CD14-positive monocyte (primary cell): ENCODE measurements at regions not wholly inside any gene's neighbourhood (a gene's known extent, or its start where the extent isn't known, plus 50 kb on each side); places are given as distances from the start of the nearest gene placed in this dataset.

ENCODE experiments used
- DNase-seq, 3 donors: peaks; one replicate each; pipeline ENCODE4 v3.0.0-alpha.2; 2011 to 2022
- H2AFZ ChIP-seq: 2 replicates; pipeline ENCODE4 v1.6.0; 2012; ENCODE audit warnings: mild to moderate bottlenecking, low read depth, low read length, inconsistent platforms; ENCODE audit not compliant: insufficient read depth, poor library complexity, severe bottlenecking
- H3K27ac ChIP-seq, 2 donors: 1 replicate in 1 of 2; 2 replicates in 1 of 2; pipeline ENCODE4 v1.5.1; 2012 to 2013; ENCODE audit warnings: low read length in 2 of 2, control low read depth in 1 of 2, inconsistent platforms in 1 of 2, low read depth in 1 of 2, mild to moderate bottlenecking in 1 of 2
- H3K27me3 ChIP-seq, 2 donors: one replicate each; pipeline versions ENCODE4 v1.6.0 to v1.6.1; 2011 to 2013; ENCODE audit warnings: low read length in 2 of 2; ENCODE audit not compliant: control insufficient read depth in 2 of 2, insufficient read depth in 2 of 2
- H3K36me3 ChIP-seq, 2 donors: replicated peaks in 1 of 2; 1 replicate in 1 of 2; 2 replicates in 1 of 2; pipeline versions ENCODE4 v1.5.1 to v1.6.1; 2012 to 2013; ENCODE audit warnings: low read length in 2 of 2, control low read depth in 1 of 2, inconsistent platforms in 1 of 2, mild to moderate bottlenecking in 1 of 2; ENCODE audit not compliant: insufficient read depth in 2 of 2, control insufficient read depth in 1 of 2
- H3K4me1 ChIP-seq, 2 donors: 1 replicate in 1 of 2; 2 replicates in 1 of 2; pipeline versions ENCODE4 v1.5.1 to v1.6.1; 2012 to 2013; ENCODE audit warnings: low read length in 2 of 2, control low read depth in 1 of 2, inconsistent platforms in 1 of 2, mild to moderate bottlenecking in 1 of 2, moderate library complexity in 1 of 2; ENCODE audit not compliant: insufficient read depth in 2 of 2, control insufficient read depth in 1 of 2
- H3K4me2 ChIP-seq: replicated peaks from 2 replicates; pipeline ENCODE3; 2012; ENCODE audit warnings: low read length, moderate library complexity, mild to moderate bottlenecking; ENCODE audit not compliant: poor library complexity, severe bottlenecking; ENCODE audit errors: extremely low read depth
- H3K4me3 ChIP-seq, 3 experiments: fragments of 200-600 bp in 1 of 3; sonication (generic) in 1 of 3; replicated peaks in 1 of 3; 1 replicate in 2 of 3; 2 replicates in 1 of 3; pipeline ENCODE4 v1.5.1; 2011 to 2013; ENCODE audit warnings: low read length in 3 of 3, mild to moderate bottlenecking in 3 of 3, control low read depth in 2 of 3, low read depth in 2 of 3, inconsistent platforms in 1 of 3, moderate library complexity in 1 of 3
- H3K79me2 ChIP-seq: 2 replicates; pipeline ENCODE4 v1.6.0; 2012; ENCODE audit warnings: mild to moderate bottlenecking, control low read depth, inconsistent platforms, low read length, moderate library complexity; ENCODE audit not compliant: insufficient read depth
- H3K9ac ChIP-seq: 2 replicates; pipeline ENCODE4 v1.6.0; 2017; ENCODE audit warnings: low read length, mild to moderate bottlenecking; ENCODE audit not compliant: insufficient read depth, poor library complexity, severe bottlenecking
- H3K9me3 ChIP-seq, 2 donors: replicated peaks in 1 of 2; 1 replicate in 1 of 2; 2 replicates in 1 of 2; pipeline versions ENCODE4 v1.5.1 to v1.6.1; 2012 to 2013; ENCODE audit warnings: low read length in 2 of 2, control low read depth in 1 of 2; ENCODE audit not compliant: control insufficient read depth in 1 of 2, insufficient read depth in 1 of 2
- H4K20me1 ChIP-seq: 2 replicates; pipeline ENCODE4 v1.6.0; 2012; ENCODE audit warnings: mild to moderate bottlenecking, low read length, control low read depth, moderate library complexity; ENCODE audit not compliant: insufficient read depth
- H3K27ac Mint-ChIP-seq, 7 donors: one replicate each; pipeline ENCODE4 v1.8.0; 2020; ENCODE audit warnings: mild to moderate bottlenecking in 7 of 7, mixed read lengths in 7 of 7, moderate library complexity in 6 of 7, inconsistent platforms in 2 of 7
- H3K27me3 Mint-ChIP-seq, 3 donors: one replicate each; pipeline ENCODE4 v1.8.0; 2021 to 2022; ENCODE audit warnings: low read depth in 3 of 3, mild to moderate bottlenecking in 3 of 3, mixed read lengths in 3 of 3, moderate library complexity in 3 of 3, inconsistent platforms in 1 of 3
- H3K36me3 Mint-ChIP-seq, 2 donors: one replicate each; pipeline ENCODE4 v1.8.0; 2020; ENCODE audit warnings: mixed read lengths in 2 of 2, inconsistent platforms in 1 of 2, mild to moderate bottlenecking in 1 of 2
- H3K4me1 Mint-ChIP-seq: one replicate; pipeline ENCODE4 v1.8.0; 2020; ENCODE audit warnings: mild to moderate bottlenecking, mixed read lengths
- H3K4me3 Mint-ChIP-seq, 2 donors: one replicate each; pipeline ENCODE4 v1.8.0; 2020; ENCODE audit warnings: mild to moderate bottlenecking in 2 of 2, mixed read lengths in 2 of 2, moderate library complexity in 1 of 2
- H3K9me3 Mint-ChIP-seq, 7 donors: one replicate each; pipeline ENCODE4 v1.8.0; 2020 to 2022; ENCODE audit warnings: mixed read lengths in 7 of 7, mild to moderate bottlenecking in 6 of 7, moderate library complexity in 6 of 7, inconsistent platforms in 2 of 7
- CTCF ChIP-seq: fragments of 200-600 bp; IDR thresholded peaks from one replicate; pipeline ENCODE4 v1.8.0; 2022; ENCODE audit warnings: antibody characterized with exemption, mild to moderate bottlenecking
- WGBS: methylation state at CpG from one replicate; pipeline ENCODE4 v1.1.5; 2013; ENCODE audit warnings: missing lambda C conversion rate; ENCODE audit not compliant: insufficient coverage; 5-methylcytosine and 5-hydroxymethylcytosine counted together
- intact Hi-C, 2 donors: fragments of 100-400 bp; cut with micrococcal nuclease; formaldehyde crosslinking; loops; one replicate each; pipeline versions ENCODE4 v1.15.0 to v1.15.1; 2023

- H3K9ac ChIP-seq = no peak overlapping the region
- H3K9me3 ChIP-seq = no peaks in the 10 kb centered on the region
- no peaks in the 10 kb centered on the region for H3K4me1 Mint-ChIP-seq
- TF ChIP-seq CTCF = no peak
- H3K27ac Mint-ChIP-seq = no peak overlapping the region
- intact Hi-C loops = no loop called here
- 87% methylated on average over 2 of the region's 4 CpGs for WGBS
- H3K27me3 Mint-ChIP-seq = peaks cover 9 to 15% (median 13%) of the 10 kb centered on the region in 3 donors
- H4K20me1 ChIP-seq = no peaks in the 10 kb centered on the region
- DNase-seq = no peak
- H3K4me1 ChIP-seq = no peaks in the 10 kb centered on the region
- H3K27me3 ChIP-seq = peaks cover 0 to 4% of the 10 kb centered on the region in 2 donors
- H3K27ac ChIP-seq = no peak overlapping the region
- peaks cover 0 to 8% (median 4%) of the 10 kb centered on the region in 7 donors for H3K9me3 Mint-ChIP-seq
- H3K36me3 Mint-ChIP-seq = no peaks in the 10 kb centered on the region
- H2AFZ ChIP-seq = no peak overlapping the region
- H3K79me2 ChIP-seq = no peaks in the 10 kb centered on the region
- no peak overlapping the region for H3K4me3 ChIP-seq
- no peaks in the 10 kb centered on the region for H3K36me3 ChIP-seq
- H3K4me2 ChIP-seq = no peak overlapping the region
- no peak overlapping the region for H3K4me3 Mint-ChIP-seq
Measured at GRCh38 chr18:35777039-35777438, 195.4 kb upstream of the RMP24 start.

- Histone ChIP-seq H3K9me3 (no peaks in the 10 kb centered on the region), H3K79me2 (no peaks in the 10 kb centered on the region), H2AFZ (no peak overlapping the region), H3K27me3 (peaks cover 0 to 4% of the 10 kb centered on the region in 2 donors), H4K20me1 (no peaks in the 10 kb centered on the region), H3K27ac (no peak overlapping the region), H3K4me2 (no peak overlapping the region), H3K4me1 (no peaks in the 10 kb centered on the region), H3K9ac (no peak overlapping the region), H3K4me3 (no peak overlapping the region), H3K36me3 (no peaks in the 10 kb centered on the region)
- intact Hi-C loops = no loop called here
- H3K27ac Mint-ChIP-seq = peak overlapping the region in 1 of 7 donors; percentile 8
- H3K9me3 Mint-ChIP-seq = peaks cover 0 to 8% (median 3%) of the 10 kb centered on the region in 7 donors
- no peaks in the 10 kb centered on the region for H3K4me1 Mint-ChIP-seq
- H3K4me3 Mint-ChIP-seq = no peak overlapping the region
- H3K27me3 Mint-ChIP-seq = peaks cover 9 to 13% (median 9%) of the 10 kb centered on the region in 3 donors
- H3K36me3 Mint-ChIP-seq = no peaks in the 10 kb centered on the region
- TF ChIP-seq CTCF = no peak
- 96% methylated on average over 2 of the region's 4 CpGs for WGBS
- no peak for DNase-seq
Measured at GRCh38 chr18:35778850-35779627, 193.4 kb upstream of the RMP24 start.
